Ovary (tissue), 7 donors: ENCODE measurements at regions not wholly inside any gene's neighbourhood (a gene's known extent, or its start where the extent isn't known, plus 50 kb on each side); places are given as distances from the start of the nearest gene placed in this dataset.

Experiments
- DNase-seq, 5 donors: peaks; one replicate each; pipeline ENCODE4 v3.0.0-alpha.2; 2019 to 2020
- H3K27ac ChIP-seq, 2 donors: fragments of 200-600 bp; one replicate each; pipeline versions ENCODE4 v1.5.1 to v1.8.0; 2019 to 2022
- H3K27me3 ChIP-seq: fragments of 200-600 bp; one replicate; pipeline ENCODE4 v1.8.0; 2022
- H3K36me3 ChIP-seq: fragments of 200-600 bp; sonication (generic); one replicate; pipeline ENCODE4 v1.5.1; 2019
- H3K4me1 ChIP-seq: one replicate; pipeline ENCODE4 v1.8.1; 2013; ENCODE audit warnings: mild to moderate bottlenecking, moderate library complexity; ENCODE audit not compliant: insufficient read depth
- H3K4me3 ChIP-seq: fragments of 200-600 bp; sonication (generic); one replicate; pipeline ENCODE4 v1.5.1; 2017
- H3K9me3 ChIP-seq, 2 donors: fragments of 200-600 bp in 1 of 2; sonication (generic) in 1 of 2; one replicate each; pipeline versions ENCODE4 v1.5.1 to v1.8.1; 2013 to 2019; ENCODE audit warnings: mild to moderate bottlenecking in 1 of 2, moderate library complexity in 1 of 2
- CTCF ChIP-seq, 3 donors: fragments of 450-650 bp in 2 of 3; fragments of 200-600 bp in 1 of 3; IDR thresholded peaks; one replicate each; pipeline versions ENCODE4 v1.5.1 to v1.8.0; 2016 to 2022; ENCODE audit warnings: antibody characterized with exemption in 3 of 3, mild to moderate bottlenecking in 1 of 3
- EP300 ChIP-seq: sonication (generic); formaldehyde crosslinking; IDR thresholded peaks from one replicate; pipeline ENCODE4 v1.6.1; 2017; ENCODE audit warnings: antibody characterized with exemption
- POLR2A ChIP-seq: fragments of 450-650 bp; IDR thresholded peaks from one replicate; pipeline ENCODE4 v1.6.1; 2017; ENCODE audit warnings: antibody characterized with exemption, mild to moderate bottlenecking, moderate library complexity
- WGBS, 3 donors: extraction: QIAGEN DNeasy Blood & Tissue Kit in 1 of 3; methylation state at CpG; one replicate each; pipeline versions ENCODE4 v1.1.5 to v1.1.7; 2013 to 2017; 5-methylcytosine and 5-hydroxymethylcytosine counted together
- intact Hi-C, 4 donors: fragments of 100-400 bp; cut with DNase I; formaldehyde crosslinking; loops; one replicate each; pipeline versions ENCODE4 v1.11.0 to v1.15.1; 2022 to 2023
- donor health status: DM: no; HTN: no; CAD: no; lungs with moderate emphysema.
- donor health status: DM: no; HTN: no; CAD: no.
- donor health status: Bipolar disorder and iron deficiency.
- donor health status: DM: no; HTN: no; CAD: no.
- donor health status: DM: yes; HTN: yes; CAD: no.

- Histone ChIP-seq H3K4me1 (peaks cover 2% of the 10 kb centered on the region), H3K4me3 (no peak overlapping the region), H3K36me3 (no peaks in the 10 kb centered on the region), H3K27ac (no peak overlapping the region), H3K27me3 (no peaks in the 10 kb centered on the region), H3K9me3 (no peaks in the 10 kb centered on the region)
- 89 to 94% (median 93%) methylated on average over 14 of the region's 14 CpGs for WGBS, 3 donors
- no peak for DNase-seq
- intact Hi-C loops = no loop called here
- no peak for TF ChIP-seq EP300
- TF ChIP-seq POLR2A = no peak
- no peak for TF ChIP-seq CTCF (IDR thresholded peaks at IDR 0.05)
Observed at GRCh38 chr20:57911512-57912226, 201.9 kb upstream of the PMEPA1 start.

DNA sequence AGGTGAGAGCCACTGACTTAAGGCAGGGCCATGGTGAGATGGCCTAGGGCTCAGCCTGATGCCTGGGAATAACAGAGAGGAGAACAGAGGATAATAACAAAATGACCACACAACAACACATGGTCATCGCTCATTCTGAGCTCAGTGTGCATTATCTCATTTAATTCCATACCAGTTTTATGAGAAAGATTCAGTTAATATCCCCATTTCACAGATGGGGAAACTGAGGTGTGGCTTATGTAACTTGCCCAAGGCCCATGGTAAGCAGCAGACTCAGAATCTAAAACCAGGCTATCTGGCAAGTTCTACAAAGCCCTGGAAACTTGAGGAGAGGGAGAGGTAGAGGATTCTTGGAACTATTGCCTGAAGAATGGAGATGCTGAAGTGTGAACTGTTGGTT, 200.9 kb upstream of the PMEPA1 start:
- TF ChIP-seq POLR2A = no peak
- TF ChIP-seq EP300 = no peak
- TF ChIP-seq CTCF (IDR thresholded peaks at IDR 0.05) = no peak
- H3K9me3 ChIP-seq = no peaks in the 10 kb centered on the region
- no peak overlapping the region for H3K27ac ChIP-seq
- H3K36me3 ChIP-seq = no peaks in the 10 kb centered on the region
- WGBS, 3 donors = 97 to 100% (median 100%) methylated on average over 1 of the region's 1 CpG
- no peaks in the 10 kb centered on the region for H3K27me3 ChIP-seq
- no peak for DNase-seq
- intact Hi-C loops = no loop called here
- H3K4me3 ChIP-seq = no peak overlapping the region
- H3K4me1 ChIP-seq = peaks cover 2% of the 10 kb centered on the region

DNA sequence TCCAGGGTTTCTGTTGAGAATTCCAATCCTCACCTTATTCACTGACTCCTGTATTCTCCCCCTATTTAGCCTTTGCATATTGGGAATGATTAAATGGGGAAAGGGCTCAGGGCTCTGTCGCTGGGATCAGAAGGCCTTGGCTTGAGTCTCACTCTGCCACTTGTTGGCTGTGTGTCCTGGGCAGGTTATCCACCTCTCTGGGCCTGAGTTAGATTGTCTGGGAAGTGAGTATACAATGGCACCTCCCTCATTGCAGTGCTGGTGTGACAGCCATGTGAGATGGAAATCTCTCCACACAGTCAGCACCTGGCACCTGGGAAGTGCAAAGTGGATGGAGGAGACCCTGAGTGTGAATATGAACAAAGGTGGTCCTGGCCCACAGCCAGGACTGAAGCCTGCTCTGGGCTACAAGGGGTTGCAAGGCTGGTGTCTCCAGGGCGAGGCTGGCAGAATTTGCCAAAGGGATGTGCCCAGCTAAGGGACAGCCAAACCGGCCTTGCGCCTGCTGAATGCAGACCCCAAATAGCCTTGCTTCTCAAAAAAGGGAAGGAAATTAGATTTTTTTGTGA, 200.0 kb upstream of the PMEPA1 start:
- TF ChIP-seq POLR2A = no peak
- TF ChIP-seq CTCF (IDR thresholded peaks at IDR 0.05) = no peak
- no peak for TF ChIP-seq EP300
- no peak for DNase-seq
- Histone ChIP-seq H3K4me1 (peaks cover 2% of the 10 kb centered on the region), H3K9me3 (no peaks in the 10 kb centered on the region), H3K36me3 (no peaks in the 10 kb centered on the region), H3K27ac (no peak overlapping the region), H3K4me3 (no peak overlapping the region), H3K27me3 (no peaks in the 10 kb centered on the region)
- intact Hi-C loops = no loop called here
- 88 to 99% (median 98%) methylated on average over 4 of the region's 4 CpGs for WGBS, 3 donors

DNA sequence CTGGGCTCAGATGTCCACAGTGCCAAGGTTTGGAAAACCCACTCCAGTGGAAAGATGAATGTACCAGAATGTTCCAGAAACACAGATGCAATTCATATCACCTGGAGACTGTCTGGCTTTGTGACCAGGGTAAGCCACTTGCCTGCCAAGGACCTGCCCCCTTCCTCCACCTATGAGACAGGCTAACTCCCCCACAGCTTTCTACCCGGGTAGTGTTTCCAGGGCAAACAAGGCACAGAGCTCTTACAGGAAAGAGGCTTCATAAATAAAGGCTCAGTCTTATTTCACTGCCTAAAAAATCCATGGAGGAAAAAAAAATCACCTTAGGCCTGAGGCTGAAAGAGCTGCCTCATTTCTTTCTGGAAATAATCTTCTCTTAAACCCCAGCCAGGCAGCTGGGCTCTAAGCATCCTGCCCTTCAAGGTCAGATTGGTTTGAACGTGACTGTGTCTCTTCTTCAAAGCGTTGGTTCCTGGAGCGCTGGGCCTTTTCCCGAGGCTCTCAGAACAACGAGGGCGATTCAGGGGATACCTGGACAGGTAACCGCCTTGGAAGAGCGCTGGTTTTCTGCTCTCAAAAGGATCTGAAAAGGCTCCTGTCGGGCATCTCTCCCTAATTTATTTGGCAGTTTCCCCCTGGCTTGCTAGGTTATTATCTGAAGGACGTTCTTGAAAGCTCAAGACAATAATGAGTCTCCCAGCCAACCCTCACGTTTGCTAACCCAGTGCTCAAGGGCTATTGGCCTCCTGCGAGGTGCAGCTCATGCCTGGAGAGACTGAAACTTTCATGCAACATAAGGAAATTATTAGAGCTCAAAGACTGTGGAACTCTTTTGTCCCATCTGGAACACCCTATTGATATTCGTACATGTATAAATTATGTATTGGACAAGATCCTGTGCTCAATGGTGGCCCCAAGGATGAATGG, 199.2 kb upstream of the PMEPA1 start:
- Histone ChIP-seq H3K27me3 (no peaks in the 10 kb centered on the region), H3K36me3 (no peaks in the 10 kb centered on the region), H3K4me1 (peaks cover 2% of the 10 kb centered on the region), H3K27ac (no peak overlapping the region), H3K4me3 (no peak overlapping the region), H3K9me3 (no peaks in the 10 kb centered on the region)
- DNase-seq = no peak
- TF ChIP-seq EP300 (no peak), CTCF (IDR thresholded peaks at IDR 0.05) (no peak), POLR2A (no peak)
- 36 to 43% (median 40%) methylated on average over 14 of the region's 14 CpGs for WGBS, 3 donors
- intact Hi-C loops = no loop called here
